HCT116 (cell line): ENCODE measurements at regions not wholly inside any gene's neighbourhood (a gene's known extent, or its start where the extent isn't known, plus 50 kb on each side); places are given as distances from the start of the nearest gene placed in this dataset.

Source experiments
- ATAC-seq: fragments of 200-7000 bp; cut with Tn5 transposase; 2 replicates; pipeline ENCODE4 v1.9.1; 2020; ENCODE audit warnings: mild to moderate bottlenecking, moderate library complexity
- BruUV-seq: library from RNA; stranded (reverse); fragments of 400-500 nt; replicated peaks from 2 replicates; lab custom pipeline; 2021; lab: Mats Ljungman, UMichigan
- CTCF ChIA-PET: fragments of 300-600 bp; sonication (Branson Sonifier 250); formaldehyde crosslinking; loops from one replicate; lab custom pipeline; 2021; ENCODE audit warnings: antibody characterized with exemption; lab: Charles Lee
- POLR2A ChIA-PET: fragments of 300-600, 350-600 bp; sonication (Branson Sonifier 250); formaldehyde crosslinking; loops from one replicate; lab custom pipeline; 2021; ENCODE audit warnings: antibody characterized with exemption; lab: Charles Lee
- RAD21 ChIA-PET, 2 experiments: fragments of 300-600 bp; sonication (Branson Sonifier 250); formaldehyde crosslinking; loops; one replicate each; lab custom pipeline; 2023; ENCODE audit warnings: low total read pairs in 2 of 2; ENCODE audit not compliant: uncharacterized antibody in 2 of 2, unreplicated experiment in 2 of 2, low non-redundant PET in 1 of 2; lab: Charles Lee
- DNase-seq: peaks from one replicate; pipeline ENCODE4 v3.0.0-alpha.2; 2010; ENCODE audit warnings: low read depth, low spot score
- H2AFZ ChIP-seq: fragments of 200-600 bp; shearing (Covaris generic), sonication (generic); 2 replicates; pipeline ENCODE4 v1.6.1; 2017; ENCODE audit warnings: low read depth, mixed run types, mixed read lengths, antibody characterized with exemption, low read length; ENCODE audit not compliant: poor library complexity, severe bottlenecking
- H3K27ac ChIP-seq: 2 replicates; pipeline ENCODE4 v1.5.1; 2012; ENCODE audit warnings: low read depth, low read length
- H3K27me3 ChIP-seq: fragments of 200-600 bp; sonication (generic); 2 replicates; pipeline ENCODE4 v1.6.1; 2016; ENCODE audit warnings: mixed run types, low read length, mixed read lengths; ENCODE audit not compliant: insufficient read depth
- H3K36me3 ChIP-seq, 2 experiments: fragments of 200-500 bp in 1 of 2; fragments of 200-600 bp in 1 of 2; sonication (Bioruptor generic) in 1 of 2; sonication (generic) in 1 of 2; 2 replicates each; pipeline versions ENCODE4 v1.5.1 to v1.6.1; 2014 to 2016; ENCODE audit warnings: low read length in 2 of 2, inconsistent platforms in 1 of 2, mixed read lengths in 1 of 2, mixed run types in 1 of 2; ENCODE audit not compliant: insufficient read depth in 2 of 2, control insufficient read depth in 1 of 2
- H3K4me1 ChIP-seq, 2 experiments: fragments of 200-600 bp in 1 of 2; sonication (generic) in 1 of 2; 2 replicates each; pipeline versions ENCODE4 v1.5.1 to v1.6.1; 2012 to 2017; ENCODE audit warnings: low read length in 2 of 2, inconsistent platforms in 1 of 2, mild to moderate bottlenecking in 1 of 2, mixed read lengths in 1 of 2, mixed run types in 1 of 2, moderate library complexity in 1 of 2; ENCODE audit not compliant: insufficient read depth in 2 of 2, control insufficient read depth in 1 of 2
- H3K4me2 ChIP-seq: fragments of 200-600 bp; sonication (generic); 2 replicates; pipeline ENCODE4 v1.6.1; 2017; ENCODE audit warnings: mixed run types, low read length, mixed read lengths
- H3K4me3 ChIP-seq, 2 experiments: fragments of 200-600 bp in 1 of 2; sonication (generic) in 1 of 2; replicated peaks in 1 of 2; 2 replicates each; pipeline ENCODE4 v1.5.1; 2011 to 2016; ENCODE audit warnings: low read length in 2 of 2, control low read depth in 1 of 2, low read depth in 1 of 2, mild to moderate bottlenecking in 1 of 2, mixed read lengths in 1 of 2, mixed run types in 1 of 2
- H3K79me2 ChIP-seq: fragments of 200-600 bp; sonication (generic); 2 replicates; pipeline ENCODE4 v1.6.1; 2017; ENCODE audit warnings: mild to moderate bottlenecking, mixed run types, low read length, moderate library complexity, mixed read lengths; ENCODE audit not compliant: insufficient read depth
- H3K9ac ChIP-seq: fragments of 200-600 bp; sonication (generic); 2 replicates; pipeline ENCODE4 v1.6.1; 2016; ENCODE audit warnings: low read length, mixed read lengths
- H3K9me2 ChIP-seq: fragments of 200-600 bp; sonication (generic), shearing (Covaris generic); 2 replicates; pipeline ENCODE4 v1.6.1; 2017; ENCODE audit warnings: mixed run types, mild to moderate bottlenecking, moderate library complexity; ENCODE audit not compliant: insufficient read depth
- H3K9me3 ChIP-seq, 2 experiments: fragments of 200-500 bp in 1 of 2; fragments of 200-600 bp in 1 of 2; sonication (Bioruptor generic) in 1 of 2; sonication (generic) in 1 of 2; 2 replicates each; pipeline ENCODE4 v1.6.1; 2014 to 2017; ENCODE audit warnings: low read length in 2 of 2, mixed read lengths in 2 of 2, inconsistent platforms in 1 of 2, low read depth in 1 of 2, mild to moderate bottlenecking in 1 of 2, mixed run types in 1 of 2, moderate library complexity in 1 of 2; ENCODE audit not compliant: control insufficient read depth in 1 of 2, insufficient read depth in 1 of 2
- H4K20me1 ChIP-seq: fragments of 200-600 bp; sonication (generic), shearing (Covaris generic); 2 replicates; pipeline ENCODE4 v1.6.1; 2017; ENCODE audit warnings: mixed run types, mild to moderate bottlenecking, moderate library complexity; ENCODE audit not compliant: insufficient read depth
- CBX3 ChIP-seq: IDR thresholded peaks from 2 replicates; pipeline ENCODE4 v1.6.1; 2012; ENCODE audit warnings: low read depth
- CEBPB ChIP-seq: IDR thresholded peaks from 2 replicates; pipeline ENCODE4 v1.6.1; 2012; ENCODE audit warnings: low read depth
- CTCF ChIP-seq, 3 experiments: fragments of 200-600 bp in 1 of 3; sonication (generic) in 1 of 3; IDR thresholded peaks in 2 of 3; conservative IDR thresholded peaks in 1 of 3; 2 replicates each; pipeline ENCODE4 v1.5.1; 2012 to 2017; ENCODE audit warnings: low read depth in 2 of 3, low read length in 2 of 3, antibody characterized with exemption in 1 of 3, borderline replicate concordance in 1 of 3, control low read depth in 1 of 3, mild to moderate bottlenecking in 1 of 3, mixed read lengths in 1 of 3, mixed run types in 1 of 3, moderate library complexity in 1 of 3; ENCODE audit not compliant: insufficient read depth in 1 of 3
- ELF1 ChIP-seq: IDR thresholded peaks from 2 replicates; pipeline ENCODE4 v1.6.1; 2012; ENCODE audit warnings: low read depth, borderline replicate concordance
- REST ChIP-seq: IDR thresholded peaks from 2 replicates; pipeline ENCODE4 v1.6.1; 2012; ENCODE audit warnings: low read depth
- SIN3A ChIP-seq: IDR thresholded peaks from 2 replicates; pipeline ENCODE4 v1.6.1; 2012; ENCODE audit warnings: low read depth
- ZFX ChIP-seq: fragments of 450-650 bp; IDR thresholded peaks from 2 replicates; pipeline ENCODE4 v1.6.1; 2017
- intact Hi-C: fragments of 100-400 bp; cut with micrococcal nuclease; formaldehyde crosslinking; loops from 2 replicates; pipeline ENCODE4 v1.10.0; 2022

GRCh38 chr2:217449444-217449843 lies 553.4 kb downstream of the TNS1 start:
- H3K4me2 ChIP-seq = no peak overlapping the region
- ATAC-seq = no peak
- RAD21 ChIA-PET = no interaction called here

More at GRCh38 chr2:217449444-217449843, 553.4 kb downstream of the TNS1 start:
- BruUV-seq = no TSS peak
- ChIA-PET POLR2A (no interaction called here), CTCF (no interaction called here)
- intact Hi-C loops = no loop called here
- H3K79me2 ChIP-seq = no peaks in the 10 kb centered on the region
- no peak for DNase-seq
- H3K4me3 ChIP-seq = no peak overlapping the region
- H3K27me3 ChIP-seq = peaks cover 2% of the 10 kb centered on the region; the same call in 1 of the 2 replicates
- H3K27ac ChIP-seq = no peak overlapping the region
- H3K9me2 ChIP-seq = no peaks in the 10 kb centered on the region
- no peak overlapping the region for H2AFZ ChIP-seq
- H3K9me3 ChIP-seq = no peaks in the 10 kb centered on the region
- no peak overlapping the region for H3K9ac ChIP-seq
- H4K20me1 ChIP-seq = no peaks in the 10 kb centered on the region
- TF ChIP-seq ELF1 (no peak), REST (no peak), ZFX (no peak), CEBPB (no peak), SIN3A (no peak), CBX3 (no peak), CTCF (IDR thresholded peaks at IDR 0.05 in 2 of 3, conservative IDR thresholded peaks at IDR 0.05 in 1 of 3; ENCODE audit: borderline replicate concordance in 1 of 3, insufficient read depth in 1 of 3, low read depth in 2 of 3, low read length in 2 of 3) (no peak)
- H3K4me1 ChIP-seq = peaks cover 0 to 9% of the 10 kb centered on the region in 2 experiments; a peak in 3 of 4 replicates
- no peaks in the 10 kb centered on the region for H3K36me3 ChIP-seq
